ENCODE measurements at regions not wholly inside any gene's neighbourhood (a gene's known extent, or its start where the extent isn't known, plus 50 kb on each side); places are given as distances from the start of the nearest gene placed in this dataset.

- no peak for TF ChIP-seq CTCF (IDR thresholded peaks at IDR 0.05; ENCODE audit: low read length)
- TF ChIP-seq EZH2 (IDR thresholded peaks at IDR 0.05; ENCODE audit: borderline replicate concordance, low read length), result no peak
Observed at GRCh38 chr12:97075934-97076630, 169.0 kb downstream of the NEDD1 start.
